Esophagus muscularis mucosa (tissue), 4 donors: ENCODE measurements at regions not wholly inside any gene's neighbourhood (a gene's known extent, or its start where the extent isn't known, plus 50 kb on each side); places are given as distances from the start of the nearest gene placed in this dataset.

Experiments
- DNase-seq: peaks from one replicate; pipeline ENCODE4 v3.0.0-alpha.2; 2017; ENCODE audit errors: extremely low spot score
- H3K27ac ChIP-seq, 4 donors: fragments of 200-600 bp; sonication (generic); replicated peaks in 1 of 4; 1 replicate in 3 of 4; 2 replicates in 1 of 4; pipeline ENCODE4 v1.5.1; 2016 to 2019; ENCODE audit warnings: mild to moderate bottlenecking in 1 of 4
- H3K27me3 ChIP-seq, 4 donors: fragments of 200-600 bp; sonication (generic); one replicate each; pipeline versions ENCODE4 v1.5.1 to v1.6.0; 2016 to 2019
- H3K36me3 ChIP-seq, 4 donors: fragments of 200-600 bp; sonication (generic); one replicate each; pipeline ENCODE4 v1.5.1; 2016 to 2019
- H3K4me1 ChIP-seq, 4 donors: fragments of 200-600 bp; sonication (generic); one replicate each; pipeline ENCODE4 v1.5.1; 2016 to 2019
- H3K4me3 ChIP-seq, 4 donors: fragments of 200-600 bp; sonication (generic); 1 replicate in 2 of 4; 2 replicates in 2 of 4; pipeline ENCODE4 v1.5.1; 2016 to 2019; ENCODE audit warnings: mild to moderate bottlenecking in 4 of 4, moderate library complexity in 1 of 4
- H3K9me3 ChIP-seq, 4 donors: fragments of 200-600 bp; sonication (generic); 1 replicate in 3 of 4; 2 replicates in 1 of 4; pipeline ENCODE4 v1.5.1; 2016 to 2019
- CTCF ChIP-seq, 3 experiments: fragments of 200-600 bp in 2 of 3; fragments of 450-650 bp in 1 of 3; sonication (generic) in 2 of 3; IDR thresholded peaks; one replicate each; pipeline ENCODE4 v1.5.1; 2017 to 2019; ENCODE audit warnings: antibody characterized with exemption in 3 of 3, mild to moderate bottlenecking in 2 of 3, moderate library complexity in 1 of 3
- EP300 ChIP-seq: sonication (generic); formaldehyde crosslinking; IDR thresholded peaks from one replicate; pipeline ENCODE4 v1.6.1; 2017; ENCODE audit warnings: antibody characterized with exemption
- POLR2A ChIP-seq: fragments of 450-650 bp; IDR thresholded peaks from one replicate; pipeline ENCODE4 v1.6.1; 2017; ENCODE audit warnings: antibody characterized with exemption, moderate library complexity, mild to moderate bottlenecking, low read depth
- POLR2AphosphoS5 ChIP-seq, 2 donors: sonication (generic); formaldehyde crosslinking; IDR thresholded peaks; one replicate each; pipeline ENCODE4 v1.6.1; 2017; ENCODE audit warnings: antibody characterized with exemption in 2 of 2
- WGBS: methylation state at CpG from one replicate; pipeline ENCODE4 v1.1.5; 2018; 5-methylcytosine and 5-hydroxymethylcytosine counted together
- intact Hi-C: fragments of 100-400 bp; cut with DNase I; formaldehyde crosslinking; loops from one replicate; pipeline ENCODE4 v1.15.1; 2023

GRCh38 chrX:15939737-15940136 is 85.1 kb upstream of the AP1S2 start:
- Histone ChIP-seq H3K4me3 (no peak overlapping the region), H3K27ac (no peak overlapping the region), H3K4me1 (no peaks in the 10 kb centered on the region), H3K9me3 (no peaks in the 10 kb centered on the region), H3K36me3 (no peaks in the 10 kb centered on the region), H3K27me3 (no peaks in the 10 kb centered on the region)
- no peak for TF ChIP-seq POLR2A
- TF ChIP-seq CTCF (IDR thresholded peaks at IDR 0.05), result no peak
- no peak for TF ChIP-seq EP300
- TF ChIP-seq POLR2AphosphoS5 (IDR thresholded peaks at IDR 0.05), result no peak
- no peak for DNase-seq
- 75% methylated on average over 2 of the region's 2 CpGs for WGBS
- intact Hi-C loops, result no loop called here

GRCh38 chrX:15938072-15938471 is 83.5 kb upstream of the AP1S2 start:
- Histone ChIP-seq H3K4me1 (peaks cover 0 to 4% (median 0%) of the 10 kb centered on the region in 4 donors), H3K27me3 (no peaks in the 10 kb centered on the region), H3K9me3 (no peaks in the 10 kb centered on the region), H3K36me3 (no peaks in the 10 kb centered on the region), H3K27ac (no peak overlapping the region), H3K4me3 (no peak overlapping the region)
- 73% methylated on average over 6 of the region's 6 CpGs for WGBS
- TF ChIP-seq POLR2AphosphoS5 (IDR thresholded peaks at IDR 0.05) (no peak), CTCF (IDR thresholded peaks at IDR 0.05) (no peak), EP300 (no peak), POLR2A (no peak)
- no peak for DNase-seq
- intact Hi-C loops, result no loop called here

- WGBS, result 66% methylated on average over 3 of the region's 3 CpGs
- no peak for DNase-seq
- peaks cover 0 to 4% (median 0%) of the 10 kb centered on the region in 4 donors for H3K4me1 ChIP-seq
- no peak for TF ChIP-seq POLR2AphosphoS5 (IDR thresholded peaks at IDR 0.05)
- TF ChIP-seq POLR2A, result no peak
- no peak for TF ChIP-seq EP300
- TF ChIP-seq CTCF (IDR thresholded peaks at IDR 0.05), result no peak
- no peaks in the 10 kb centered on the region for H3K27me3 ChIP-seq
- no peak overlapping the region for H3K4me3 ChIP-seq
- H3K27ac ChIP-seq, result no peak overlapping the region
- no peaks in the 10 kb centered on the region for H3K9me3 ChIP-seq
- H3K36me3 ChIP-seq, result no peaks in the 10 kb centered on the region
- intact Hi-C loops, result no loop called here
Observed at GRCh38 chrX:15931362-15931761, 76.7 kb upstream of the AP1S2 start.

- Histone ChIP-seq H3K36me3 (no peaks in the 10 kb centered on the region), H3K27ac (no peak overlapping the region), H3K9me3 (no peaks in the 10 kb centered on the region), H3K4me1 (peaks cover 0 to 4% (median 0%) of the 10 kb centered on the region in 4 donors), H3K4me3 (no peak overlapping the region), H3K27me3 (no peaks in the 10 kb centered on the region)
- TF ChIP-seq POLR2A (no peak), CTCF (IDR thresholded peaks at IDR 0.05) (peak in 1 of 3 experiments; percentile 16), EP300 (no peak), POLR2AphosphoS5 (IDR thresholded peaks at IDR 0.05) (no peak)
- intact Hi-C loops, result no loop called here
- no peak for DNase-seq
- WGBS, result 17% methylated on average over 5 of the region's 5 CpGs
Observed at GRCh38 chrX:15930585-15930984, 76.0 kb upstream of the AP1S2 start.

GRCh38 chrX:15929194-15929593 is 74.6 kb upstream of the AP1S2 start:
- intact Hi-C loops, result no loop called here
- no peaks in the 10 kb centered on the region for H3K27me3 ChIP-seq
- DNase-seq, result no peak
- peaks cover 0 to 4% (median 0%) of the 10 kb centered on the region in 4 donors for H3K4me1 ChIP-seq
- H3K36me3 ChIP-seq, result no peaks in the 10 kb centered on the region
- WGBS, result 52% methylated on average over 1 of the region's 2 CpGs
- H3K4me3 ChIP-seq, result no peak overlapping the region
- no peaks in the 10 kb centered on the region for H3K9me3 ChIP-seq
- no peak overlapping the region for H3K27ac ChIP-seq
- no peak for TF ChIP-seq EP300
- TF ChIP-seq POLR2AphosphoS5 (IDR thresholded peaks at IDR 0.05), result no peak
- no peak for TF ChIP-seq CTCF (IDR thresholded peaks at IDR 0.05)
- TF ChIP-seq POLR2A, result no peak
